GM12872 (cell line): ENCODE measurements at regions not wholly inside any gene's neighbourhood (a gene's known extent, or its start where the extent isn't known, plus 50 kb on each side); places are given as distances from the start of the nearest gene placed in this dataset.

ENCODE experiments used
- CTCF ChIP-seq: IDR thresholded peaks from 3 replicates; pipeline ENCODE4 v1.5.1; 2011; ENCODE audit warnings: low read depth, mild to moderate bottlenecking, low read length, moderate library complexity; ENCODE audit not compliant: insufficient read depth

- no peak for TF ChIP-seq CTCF
Observed at GRCh38 chr5:110088676-110089436, 399.1 kb downstream of the MAN2A1 start.

- no peak for TF ChIP-seq CTCF
Observed at GRCh38 chr5:110092955-110093785, 403.4 kb downstream of the MAN2A1 start.

- no peak for TF ChIP-seq CTCF
Observed at GRCh38 chr5:110094109-110094508, 404.4 kb downstream of the MAN2A1 start.

- TF ChIP-seq CTCF: no peak
Observed at GRCh38 chr5:110094548-110094947, 404.8 kb downstream of the MAN2A1 start.

- no peak for TF ChIP-seq CTCF
Observed at GRCh38 chr5:110096419-110096818, 406.7 kb downstream of the MAN2A1 start.

GRCh38 chr5:110099572-110099971, 409.8 kb downstream of the MAN2A1 start:
- TF ChIP-seq CTCF: no peak

GRCh38 chr5:110103081-110103480, 413.4 kb downstream of the MAN2A1 start:
- no peak for TF ChIP-seq CTCF
